Omental fat pad (tissue), 3 donors: ENCODE measurements at regions not wholly inside any gene's neighbourhood (a gene's known extent, or its start where the extent isn't known, plus 50 kb on each side); places are given as distances from the start of the nearest gene placed in this dataset.
"Not testable (repeated sequence)": the region's sequence is repeated elsewhere in the genome, so short reads cannot be mapped to it uniquely, and the experiment has no call there.

Experiments used
- ATAC-seq: fragments of 150-250 bp; one replicate; pipeline ENCODE4 v1.9.1; 2016; ENCODE audit warnings: mild to moderate bottlenecking, moderate library complexity; ENCODE audit not compliant: low FRiP score
- DNase-seq: peaks from one replicate; pipeline ENCODE4 v3.0.0-alpha.2; 2019; ENCODE audit warnings: low spot score
- CTCF ChIP-seq, 3 donors: fragments of 450-650 bp; IDR thresholded peaks; one replicate each; pipeline ENCODE4 v1.5.1; 2016 to 2017; ENCODE audit warnings: antibody characterized with exemption in 3 of 3, mild to moderate bottlenecking in 3 of 3, moderate library complexity in 2 of 3

- no peak for DNase-seq
These were observed 659.2 kb downstream of the UQCRFS1 start for GRCh38 chr19:28553764-28554163.

GRCh38 chr19:28553005-28553404 lies 659.9 kb downstream of the UQCRFS1 start:
- no peak for TF ChIP-seq CTCF (IDR thresholded peaks at IDR 0.05)
- DNase-seq: no peak
- no peak for ATAC-seq

More at GRCh38 chr19:28553764-28554163, 659.2 kb downstream of the UQCRFS1 start:
- ATAC-seq: no peak
- TF ChIP-seq CTCF (IDR thresholded peaks at IDR 0.05): no peak

GRCh38 chr19:28549680-28550277 lies 663.2 kb downstream of the UQCRFS1 start:
- DNase-seq (no peak), ATAC-seq (no peak)
- no peak for TF ChIP-seq CTCF (IDR thresholded peaks at IDR 0.05)

GRCh38 chr19:28546148-28546685 lies 666.7 kb downstream of the UQCRFS1 start:
- no peak for DNase-seq
- no peak for TF ChIP-seq CTCF (IDR thresholded peaks at IDR 0.05)

GRCh38 chr19:28545397-28545796 lies 667.6 kb downstream of the UQCRFS1 start:
- ATAC-seq: not testable (repeated sequence)

More at GRCh38 chr19:28546148-28546685, 666.7 kb downstream of the UQCRFS1 start:
- ATAC-seq: no peak

GRCh38 chr19:28544451-28545261 lies 668.3 kb downstream of the UQCRFS1 start:
- TF ChIP-seq CTCF (IDR thresholded peaks at IDR 0.05): no peak
- no peak for ATAC-seq
- no peak for DNase-seq

More at GRCh38 chr19:28545397-28545796, 667.6 kb downstream of the UQCRFS1 start:
- DNase-seq: not testable (repeated sequence)

GRCh38 chr19:28543244-28543776 lies 669.6 kb downstream of the UQCRFS1 start:
- DNase-seq (no peak), ATAC-seq (no peak)
- TF ChIP-seq CTCF (IDR thresholded peaks at IDR 0.05): no peak
